GM18868 (cell line): ENCODE measurements at regions not wholly inside any gene's neighbourhood (a gene's known extent, or its start where the extent isn't known, plus 50 kb on each side); places are given as distances from the start of the nearest gene placed in this dataset.
A peak's percentile ranks its signal among the peaks of the same experiment; 100 is the strongest.

Experiments used
- ATAC-seq: cut with Tn5 transposase; IDR thresholded peaks from one replicate; pipeline ENCODE4 v1.9.1; 2021; ENCODE audit warnings: mild to moderate bottlenecking, moderate library complexity; ENCODE audit not compliant: unreplicated experiment

- no peak for ATAC-seq
Measured at GRCh38 chr11:123378096-123378495, 52.0 kb upstream of the GRAMD1B start.

DNA sequence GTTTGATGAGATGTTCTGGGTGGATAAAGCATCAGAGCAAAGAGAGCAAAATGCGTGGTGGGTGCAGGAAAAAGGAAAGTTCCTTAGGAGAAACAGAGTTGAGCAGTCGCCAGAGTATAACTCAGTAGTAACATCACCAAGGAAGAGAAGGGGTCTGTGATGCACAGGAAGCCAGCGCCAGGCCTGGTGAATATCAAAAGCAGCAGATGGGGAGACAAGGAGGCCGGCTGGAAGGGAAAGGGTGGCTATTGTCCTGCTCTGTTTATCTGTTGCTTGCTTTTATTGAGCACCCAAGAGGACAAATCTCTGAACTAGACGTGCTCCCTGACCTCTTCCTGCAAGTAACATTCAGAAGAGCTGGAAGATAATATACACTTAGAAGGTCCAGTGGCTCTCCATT is 52.7 kb upstream of the GRAMD1B start:
- no peak for ATAC-seq

- ATAC-seq: no peak
Measured at GRCh38 chr11:123375832-123376231, 54.2 kb upstream of the GRAMD1B start.

DNA sequence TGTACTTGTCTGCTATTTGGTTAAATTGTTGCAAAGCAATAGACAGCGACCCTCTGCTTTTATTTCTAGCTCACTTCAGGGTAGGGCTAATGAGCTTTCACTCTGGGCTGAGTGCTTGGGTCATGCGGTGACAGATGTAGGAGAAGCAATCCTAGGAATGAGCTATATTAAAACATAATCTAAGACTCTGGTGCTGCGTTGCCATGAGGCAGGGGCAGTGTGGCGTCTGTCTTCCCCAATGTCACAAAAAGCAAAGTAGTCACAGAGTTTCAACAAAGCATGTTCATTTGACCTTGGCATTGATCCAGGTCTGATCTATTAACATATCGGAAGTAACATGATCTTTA is 55.5 kb upstream of the GRAMD1B start:
- no peak for ATAC-seq

- ATAC-seq: no peak
Measured at GRCh38 chr11:123373754-123374621, 56.1 kb upstream of the GRAMD1B start.

- no peak for ATAC-seq
Measured at GRCh38 chr11:123371506-123372297, 58.4 kb upstream of the GRAMD1B start.

DNA sequence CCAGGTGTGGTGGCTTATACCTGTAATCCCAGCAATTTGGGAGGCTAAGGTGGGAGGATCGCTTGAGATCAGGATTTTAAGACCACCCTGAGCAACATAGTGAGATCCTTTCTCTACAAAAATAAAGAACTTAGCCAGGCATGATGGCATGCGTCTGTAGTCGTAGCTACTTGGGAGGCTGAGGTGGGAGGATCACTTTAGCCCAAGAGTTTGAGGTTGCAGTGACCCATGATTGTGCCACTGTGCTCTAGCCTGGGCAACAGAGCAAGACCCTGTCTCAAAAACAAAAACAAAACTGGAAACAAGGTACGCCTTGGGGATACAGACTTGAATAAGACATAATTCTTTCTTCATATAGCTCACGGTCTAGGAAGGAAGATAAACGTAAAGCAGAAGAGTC is 63.1 kb upstream of the GRAMD1B start:
- no peak for ATAC-seq

- ATAC-seq: no peak
Measured at GRCh38 chr11:123365955-123366354, 64.1 kb upstream of the GRAMD1B start.

DNA sequence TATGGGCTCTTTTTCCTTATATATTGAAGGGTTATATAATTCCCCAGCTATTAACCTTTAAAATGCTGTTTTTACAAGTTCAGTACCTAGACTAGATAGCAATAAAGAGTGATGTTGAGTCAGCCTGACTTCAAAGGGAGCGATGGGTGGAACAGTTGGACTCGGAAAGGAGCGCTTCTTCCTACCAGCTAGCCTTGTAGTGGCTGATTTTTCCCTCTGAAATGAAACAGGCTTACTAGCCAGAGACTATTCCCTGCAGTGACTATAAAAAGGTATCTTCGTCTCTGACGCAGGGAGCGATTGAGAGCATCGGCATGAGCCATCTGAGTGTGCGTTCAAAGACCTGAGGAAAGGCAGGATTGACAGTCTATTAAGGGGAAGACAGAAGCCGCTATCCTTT is 66.0 kb upstream of the GRAMD1B start:
- ATAC-seq: no peak

DNA sequence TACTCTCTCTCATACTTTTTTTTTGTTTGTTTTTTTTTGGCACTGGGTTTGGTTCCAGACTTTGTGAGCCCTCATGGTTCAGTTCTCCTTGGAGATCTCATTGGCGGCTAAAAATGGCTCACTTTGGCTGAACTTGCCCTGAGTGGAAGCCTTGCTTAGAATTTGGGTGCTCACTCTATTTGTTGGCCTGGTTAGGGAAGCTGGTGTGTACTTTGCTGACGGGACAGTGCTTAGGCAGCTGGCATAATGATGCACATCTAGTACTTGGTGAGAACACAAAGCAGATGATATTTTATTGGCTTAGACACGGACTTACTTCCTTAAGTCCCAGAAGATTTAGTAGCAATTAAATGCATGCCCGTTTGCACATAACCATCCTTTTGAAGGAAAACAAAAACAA is 66.5 kb upstream of the GRAMD1B start:
- no peak for ATAC-seq

GRCh38 chr11:123362941-123363340 is 67.1 kb upstream of the GRAMD1B start:
- ATAC-seq: no peak

DNA sequence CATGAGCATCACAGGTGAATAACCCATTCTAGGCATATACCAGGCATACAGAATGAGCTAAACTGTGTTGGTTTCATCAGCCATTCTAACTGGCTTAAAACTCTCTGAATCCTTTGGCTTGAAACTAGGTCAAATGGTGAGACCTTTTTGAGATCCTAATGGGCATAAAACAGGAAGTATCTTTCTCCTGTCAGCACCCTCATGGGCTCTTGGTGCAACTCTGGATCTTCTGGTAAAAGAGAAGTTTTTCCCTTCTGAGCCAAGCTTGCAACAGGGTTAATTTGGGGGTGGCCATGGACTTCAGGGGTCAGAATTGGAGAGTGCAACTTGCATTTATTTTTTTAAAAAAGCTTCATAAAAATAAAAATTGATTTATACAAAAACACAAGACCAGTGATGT is 67.9 kb upstream of the GRAMD1B start:
- ATAC-seq: no peak

DNA sequence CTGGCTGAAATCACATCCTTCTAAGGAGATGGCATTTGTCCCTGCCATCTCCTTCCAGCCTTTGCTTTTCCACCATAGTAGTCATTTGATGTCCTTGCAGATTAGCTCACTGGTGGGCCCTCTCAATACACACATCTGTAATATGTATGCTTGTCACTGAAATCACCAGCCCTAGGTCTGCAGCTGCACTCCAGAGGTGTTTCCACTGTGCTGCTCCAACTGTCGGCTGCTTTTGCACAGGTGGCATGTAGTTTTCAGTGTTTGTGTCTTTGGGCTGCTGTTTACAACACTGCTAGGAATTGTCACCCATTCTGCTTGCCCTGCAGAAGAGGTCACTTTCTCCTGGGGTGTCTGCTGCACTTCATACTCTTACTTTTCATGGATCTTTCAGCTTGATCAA is 69.0 kb upstream of the GRAMD1B start:
- no peak for ATAC-seq

GRCh38 chr11:123360267-123360936 is 69.7 kb upstream of the GRAMD1B start:
- ATAC-seq: no peak

DNA sequence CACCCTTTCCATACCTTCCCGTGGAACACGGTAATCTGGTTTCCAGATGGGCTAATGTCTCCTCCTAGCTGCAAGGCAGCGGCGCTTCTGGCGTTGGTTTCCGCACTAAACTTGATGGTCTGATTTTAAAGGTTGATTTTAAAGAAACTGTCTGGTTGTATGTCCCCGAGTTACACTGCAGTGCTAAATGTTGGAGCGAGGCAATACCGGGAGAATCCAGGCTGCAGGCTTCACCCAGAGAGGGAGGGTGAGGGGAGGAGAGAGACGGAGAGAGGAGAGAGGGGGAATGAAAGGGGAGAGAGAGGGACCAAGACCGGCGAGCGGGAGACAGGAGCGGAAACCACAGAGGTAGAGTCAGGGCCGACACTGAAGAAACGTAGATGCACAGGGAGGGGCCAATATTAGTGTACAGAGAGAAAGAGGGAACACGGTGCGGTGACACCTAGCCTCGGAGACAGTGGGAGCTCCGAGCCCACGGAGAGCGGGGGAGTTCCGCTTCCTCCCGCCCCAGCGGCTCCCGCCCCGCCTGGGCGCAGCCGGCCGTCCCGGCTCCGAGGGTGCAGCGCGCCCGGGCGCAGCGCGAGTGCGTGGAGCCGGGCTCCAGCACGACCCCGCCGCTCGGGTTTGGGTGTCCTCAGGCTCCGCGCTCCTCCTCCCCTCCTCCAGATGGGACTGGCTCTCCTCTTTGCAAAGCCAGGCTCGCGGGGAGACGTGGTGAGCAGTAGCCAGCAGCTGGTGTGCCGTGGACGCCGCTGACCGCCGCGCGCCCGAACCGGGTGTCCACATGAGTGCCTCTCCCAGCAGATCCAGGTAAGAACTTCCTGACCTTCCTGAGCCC is 71.9 kb upstream of the GRAMD1B start:
- ATAC-seq: peak; percentile 78

GRCh38 chr11:123357353-123357989 is 72.6 kb upstream of the GRAMD1B start:
- no peak for ATAC-seq

- ATAC-seq: no peak
Measured at GRCh38 chr11:123356539-123356938, 73.5 kb upstream of the GRAMD1B start.

GRCh38 chr11:123354371-123354975 is 75.6 kb upstream of the GRAMD1B start:
- ATAC-seq: no peak

GRCh38 chr11:123351375-123351774 is 78.7 kb upstream of the GRAMD1B start:
- no peak for ATAC-seq

DNA sequence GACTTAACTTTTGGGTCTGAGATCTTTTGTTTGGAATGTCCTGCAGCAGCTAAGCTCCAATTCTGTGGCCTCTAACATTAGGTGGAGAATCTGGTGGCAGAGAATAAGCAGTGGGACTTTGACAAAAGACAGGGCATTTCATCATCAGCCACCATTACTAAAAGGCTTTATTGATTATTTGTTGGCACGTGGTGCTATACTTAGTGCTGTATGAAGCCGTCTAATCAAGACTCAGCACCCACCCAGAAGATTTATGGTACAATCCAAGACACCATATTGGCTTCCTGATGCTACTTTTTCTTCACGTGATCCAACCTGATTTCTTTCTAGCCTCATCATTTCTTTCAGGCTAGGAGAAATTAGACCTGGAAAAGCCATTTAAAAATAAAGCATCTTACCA is 80.7 kb upstream of the GRAMD1B start:
- no peak for ATAC-seq
